Duodenal mucosa (tissue), 2 donors: ENCODE measurements at regions not wholly inside any gene's neighbourhood (a gene's known extent, or its start where the extent isn't known, plus 50 kb on each side); places are given as distances from the start of the nearest gene placed in this dataset.
"Not testable (repeated sequence)": the region's sequence is repeated elsewhere in the genome, so short reads cannot be mapped to it uniquely, and the experiment has no call there.

Experiments
- H3K27ac ChIP-seq: one replicate; pipeline ENCODE4 v1.7.0; 2013; ENCODE audit warnings: low read depth, low read length
- H3K27me3 ChIP-seq, 2 donors: one replicate each; pipeline ENCODE4 v1.7.0; 2013; ENCODE audit warnings: low read length in 2 of 2, control low read depth in 1 of 2; ENCODE audit not compliant: insufficient read depth in 2 of 2, control insufficient read depth in 1 of 2
- H3K36me3 ChIP-seq, 2 donors: one replicate each; pipeline ENCODE4 v1.7.0; 2013; ENCODE audit warnings: low read length in 2 of 2, control low read depth in 1 of 2; ENCODE audit not compliant: insufficient read depth in 2 of 2, control insufficient read depth in 1 of 2
- H3K4me1 ChIP-seq, 2 donors: one replicate each; pipeline ENCODE4 v1.7.0; 2013; ENCODE audit warnings: low read length in 2 of 2, control low read depth in 1 of 2; ENCODE audit not compliant: insufficient read depth in 2 of 2, control insufficient read depth in 1 of 2
- H3K4me3 ChIP-seq, 2 donors: one replicate each; pipeline ENCODE4 v1.7.0; 2013; ENCODE audit warnings: low read length in 2 of 2, low read depth in 1 of 2
- H3K9ac ChIP-seq, 2 donors: one replicate each; pipeline ENCODE4 v1.7.0; 2013; ENCODE audit warnings: low read length in 2 of 2, low read depth in 1 of 2
- H3K9me3 ChIP-seq, 2 donors: one replicate each; pipeline ENCODE4 v1.7.0; 2013; ENCODE audit warnings: low read length in 2 of 2, control low read depth in 1 of 2; ENCODE audit not compliant: control insufficient read depth in 1 of 2

DNA sequence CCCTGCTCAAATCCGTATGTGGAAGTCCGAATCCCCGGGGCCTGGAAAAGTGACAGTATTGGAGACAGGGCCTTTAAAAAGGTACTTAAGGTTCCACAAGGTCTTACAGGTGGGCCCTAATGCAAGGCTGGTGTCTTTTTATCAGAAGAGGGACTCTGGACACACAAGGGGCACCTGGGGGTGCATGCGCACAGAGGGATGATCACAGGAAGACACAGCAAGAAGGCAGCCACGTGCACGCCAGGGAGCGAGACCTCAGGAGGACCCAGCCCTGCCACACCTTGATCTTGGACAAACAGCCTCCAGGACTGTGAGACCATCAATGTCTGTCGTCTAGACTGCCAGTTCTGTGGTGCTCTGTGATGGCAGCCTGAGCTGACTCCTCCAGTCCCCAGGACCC, 96.5 kb downstream of the SHANK2 start:
- Histone ChIP-seq H3K9me3 (no peaks in the 10 kb centered on the region), H3K4me3 (no peak overlapping the region), H3K9ac (no peak overlapping the region), H3K36me3 (no peaks in the 10 kb centered on the region), H3K4me1 (peaks cover 0 to 5% of the 10 kb centered on the region in 2 donors), H3K27ac (no peak overlapping the region), H3K27me3 (no peaks in the 10 kb centered on the region)

DNA sequence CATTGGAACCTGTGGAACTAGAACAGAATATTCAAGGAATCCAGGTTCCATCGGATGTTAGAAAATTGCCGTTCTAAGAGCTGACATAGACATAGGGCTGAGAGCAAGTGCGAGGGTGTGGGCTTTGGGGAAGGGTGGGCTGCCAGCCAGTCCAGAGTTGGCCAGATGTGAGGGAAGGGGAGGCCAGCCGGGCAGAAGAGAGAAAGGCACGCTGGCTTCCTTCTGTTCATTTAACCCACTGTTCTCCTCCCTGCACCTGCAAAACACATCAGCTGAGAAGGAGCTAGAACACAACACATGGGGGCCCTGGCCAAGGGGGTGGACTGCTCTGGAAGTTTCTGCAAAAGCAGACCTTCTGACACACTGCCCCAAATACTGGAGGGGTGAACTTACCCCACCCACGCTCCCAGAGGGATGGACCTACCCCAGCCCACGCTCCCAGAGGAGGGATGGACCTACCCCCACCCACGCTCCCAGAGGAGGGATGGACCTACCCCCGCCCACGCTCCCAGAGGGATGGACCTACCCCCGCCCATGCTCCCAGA, 98.0 kb downstream of the SHANK2 start:
- peaks cover 0 to 3% of the 10 kb centered on the region in 2 donors for H3K9me3 ChIP-seq
- no peak overlapping the region for H3K9ac ChIP-seq
- H3K27me3 ChIP-seq: no peaks in the 10 kb centered on the region
- no peaks in the 10 kb centered on the region for H3K36me3 ChIP-seq
- peaks cover 0 to 5% of the 10 kb centered on the region in 2 donors for H3K4me1 ChIP-seq
- no peak overlapping the region for H3K27ac ChIP-seq
- no peak overlapping the region for H3K4me3 ChIP-seq

DNA sequence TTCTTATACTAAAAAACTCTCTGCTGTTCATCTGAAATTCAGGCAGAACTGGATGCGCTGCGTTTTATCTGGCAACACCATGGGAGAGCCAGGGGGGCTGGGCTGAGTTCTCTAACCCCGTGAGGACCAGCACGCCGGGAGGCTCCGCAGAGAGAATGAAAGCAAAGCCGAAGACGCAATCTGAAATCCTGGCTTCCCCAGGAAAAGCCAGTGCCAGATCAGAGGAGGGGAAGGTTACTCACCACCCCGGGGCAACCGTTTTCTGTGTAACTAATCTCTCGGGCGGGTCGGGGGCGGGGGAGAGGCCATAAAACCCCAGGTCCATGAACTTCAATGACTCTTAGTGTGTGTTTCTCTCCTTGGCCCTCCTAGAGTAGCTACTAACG, 99.4 kb downstream of the SHANK2 start:
- Histone ChIP-seq H3K9me3 (peaks cover 0 to 3% of the 10 kb centered on the region in 2 donors), H3K27me3 (no peaks in the 10 kb centered on the region), H3K27ac (no peak overlapping the region), H3K4me1 (peaks cover 0 to 5% of the 10 kb centered on the region in 2 donors), H3K4me3 (peak overlapping the region; percentile 40 to 48), H3K36me3 (no peaks in the 10 kb centered on the region), H3K9ac (no peak overlapping the region)

DNA sequence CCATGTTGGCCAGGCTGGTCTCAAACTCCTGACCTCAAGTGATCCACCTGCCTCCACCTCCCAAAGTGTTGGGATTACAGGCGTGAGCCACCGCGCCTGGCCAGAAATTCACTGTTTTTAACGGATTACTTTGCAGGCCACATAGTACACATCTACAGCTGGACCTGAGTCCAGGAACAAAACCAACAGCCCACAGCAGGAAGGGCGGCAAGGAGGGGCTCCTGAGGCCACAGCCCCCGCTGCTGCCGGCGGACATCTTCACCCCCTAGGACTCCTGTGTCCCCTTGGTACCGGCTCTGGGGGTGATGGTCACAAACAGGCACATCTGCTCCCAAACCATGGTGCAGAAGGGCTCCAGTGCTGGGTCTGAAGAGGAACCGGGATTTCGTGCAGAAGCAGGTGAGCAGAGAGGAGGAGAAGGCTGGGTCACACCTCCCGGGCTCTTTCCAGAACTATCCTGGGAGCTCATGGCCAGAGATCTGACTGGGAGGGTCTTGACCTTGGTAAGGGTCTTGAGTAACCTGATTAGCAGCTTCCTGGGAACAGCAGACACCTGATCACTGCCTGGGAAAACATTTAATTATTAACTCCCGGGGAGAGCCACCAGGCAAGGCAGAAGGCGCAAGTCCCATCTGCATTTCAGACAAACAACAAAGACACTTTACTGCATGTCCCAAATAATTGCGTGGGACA, 99.9 kb downstream of the SHANK2 start:
- not testable (repeated sequence) for H3K4me1 ChIP-seq, H3K27me3 ChIP-seq, H3K9me3 ChIP-seq, H3K9ac ChIP-seq, H3K36me3 ChIP-seq, H3K27ac ChIP-seq
- H3K4me3 ChIP-seq: peak overlapping the region; percentile 40 to 48

DNA sequence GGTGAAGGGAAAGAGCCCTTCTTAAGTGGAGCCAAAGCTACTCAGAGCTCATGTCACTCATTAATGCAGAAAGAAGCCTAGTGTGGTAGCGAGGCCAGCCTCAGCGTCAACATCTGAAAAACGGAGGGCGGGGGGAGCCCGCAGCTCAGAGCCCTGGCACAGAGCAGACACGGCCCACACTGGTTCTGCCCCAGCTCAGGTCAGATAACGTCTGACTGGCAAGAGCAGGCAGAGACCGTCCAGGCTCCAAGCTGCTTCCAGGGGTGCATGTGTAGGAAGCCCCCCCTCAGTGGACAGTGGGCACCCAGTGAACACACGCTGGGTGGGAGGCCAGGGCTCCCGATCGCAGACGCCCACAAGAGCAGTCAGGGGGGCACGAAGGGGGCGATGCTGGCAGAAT, 100.8 kb downstream of the SHANK2 start:
- H3K4me1 ChIP-seq: peaks cover 0 to 5% of the 10 kb centered on the region in 2 donors
- H3K36me3 ChIP-seq: no peaks in the 10 kb centered on the region
- H3K27me3 ChIP-seq: no peaks in the 10 kb centered on the region
- no peak overlapping the region for H3K9ac ChIP-seq
- no peak overlapping the region for H3K4me3 ChIP-seq
- peaks cover 0 to 3% of the 10 kb centered on the region in 2 donors for H3K9me3 ChIP-seq
- H3K27ac ChIP-seq: no peak overlapping the region

DNA sequence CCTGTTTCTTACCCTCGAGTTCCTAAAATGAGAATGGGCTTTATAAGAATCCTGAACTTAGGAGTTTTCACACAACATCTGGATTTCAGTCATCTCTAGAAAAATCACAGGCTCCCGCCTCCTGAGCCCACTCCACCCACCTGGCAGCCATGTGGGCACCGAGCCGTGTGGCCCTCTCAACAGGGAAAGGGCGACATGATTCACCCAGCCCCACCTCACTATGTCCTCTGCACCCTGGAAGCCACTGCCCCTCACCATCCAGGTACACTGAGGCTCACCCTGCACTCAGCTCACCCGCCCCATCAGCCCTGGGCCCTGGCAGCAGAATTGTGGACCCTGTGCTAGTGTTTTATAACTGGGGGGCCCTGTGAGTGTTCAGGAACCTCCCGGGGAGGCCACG, 101.5 kb downstream of the SHANK2 start:
- Histone ChIP-seq H3K4me1 (peaks cover 0 to 5% of the 10 kb centered on the region in 2 donors), H3K9ac (no peak overlapping the region), H3K36me3 (no peaks in the 10 kb centered on the region), H3K4me3 (no peak overlapping the region), H3K27ac (no peak overlapping the region), H3K9me3 (peaks cover 0 to 3% of the 10 kb centered on the region in 2 donors), H3K27me3 (no peaks in the 10 kb centered on the region)

DNA sequence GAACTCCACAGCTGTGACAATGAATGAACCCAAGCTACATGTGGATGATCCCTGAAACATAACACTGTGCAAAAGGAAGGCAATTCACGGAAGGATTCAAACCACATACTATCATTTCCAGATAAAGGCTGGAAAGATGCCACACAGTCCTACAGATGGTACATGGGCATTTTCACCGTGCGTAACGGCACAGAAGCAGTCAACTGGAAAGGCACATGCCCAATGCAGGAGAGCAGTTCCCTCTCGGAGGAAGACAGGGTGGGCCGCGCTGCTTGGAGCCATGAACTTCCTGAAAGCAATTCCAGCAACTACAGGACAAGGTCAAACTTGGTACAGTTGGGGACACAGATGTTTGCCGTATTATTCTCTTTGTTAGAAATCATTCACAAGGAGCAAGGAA, 103.7 kb downstream of the SHANK2 start:
- peaks cover 0 to 5% of the 10 kb centered on the region in 2 donors for H3K4me1 ChIP-seq
- H3K9me3 ChIP-seq: peaks cover 0 to 3% of the 10 kb centered on the region in 2 donors
- H3K4me3 ChIP-seq: no peak overlapping the region
- H3K27ac ChIP-seq: no peak overlapping the region
- no peaks in the 10 kb centered on the region for H3K27me3 ChIP-seq
- H3K36me3 ChIP-seq: no peaks in the 10 kb centered on the region
- no peak overlapping the region for H3K9ac ChIP-seq

DNA sequence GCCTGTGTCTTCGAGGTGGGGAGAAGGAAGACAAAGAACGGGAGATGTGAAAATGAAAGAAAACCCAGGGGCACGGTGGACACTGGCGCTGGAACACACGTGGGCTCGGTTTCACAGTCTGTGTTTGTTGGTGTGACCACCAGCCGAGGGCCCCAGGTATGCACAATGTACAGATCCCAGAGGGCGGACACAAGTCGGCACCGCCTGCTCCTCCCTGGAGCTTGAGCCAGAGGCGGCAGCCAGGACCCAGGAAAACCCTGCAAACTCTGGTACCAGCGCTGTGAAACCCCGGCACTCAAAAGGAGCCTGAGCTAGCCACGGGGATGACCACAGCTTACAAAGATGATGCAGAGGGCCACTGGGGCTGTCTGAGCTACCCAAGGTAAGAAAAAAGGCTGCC, 105.0 kb downstream of the SHANK2 start:
- Histone ChIP-seq H3K27ac (no peak overlapping the region), H3K9ac (no peak overlapping the region), H3K27me3 (no peaks in the 10 kb centered on the region), H3K9me3 (peaks cover 0 to 3% of the 10 kb centered on the region in 2 donors), H3K4me1 (peaks cover 0 to under 1% of the 10 kb centered on the region in 2 donors), H3K4me3 (no peak overlapping the region), H3K36me3 (no peaks in the 10 kb centered on the region)

DNA sequence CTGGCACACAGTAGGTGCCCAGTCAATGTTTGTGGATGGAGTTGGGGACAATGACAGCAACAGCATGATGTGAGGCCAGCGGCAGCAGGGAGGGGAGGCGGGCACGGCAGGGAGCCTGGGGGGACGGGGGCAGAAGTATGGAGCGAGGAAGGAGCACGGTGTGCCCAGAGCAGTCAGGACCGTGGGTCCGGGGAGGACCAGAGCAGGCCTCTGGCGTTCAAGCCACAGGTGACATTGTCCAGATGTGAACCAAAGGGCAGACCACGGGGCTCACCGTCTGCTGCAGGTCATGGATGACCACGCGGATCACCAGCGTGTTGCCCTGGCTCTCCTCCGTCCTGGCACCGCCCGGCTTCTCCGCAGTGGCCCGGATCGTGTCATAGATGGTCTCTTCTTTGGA, 105.5 kb downstream of the SHANK2 start:
- Histone ChIP-seq H3K4me1 (no peaks in the 10 kb centered on the region), H3K27me3 (no peaks in the 10 kb centered on the region)

DNA sequence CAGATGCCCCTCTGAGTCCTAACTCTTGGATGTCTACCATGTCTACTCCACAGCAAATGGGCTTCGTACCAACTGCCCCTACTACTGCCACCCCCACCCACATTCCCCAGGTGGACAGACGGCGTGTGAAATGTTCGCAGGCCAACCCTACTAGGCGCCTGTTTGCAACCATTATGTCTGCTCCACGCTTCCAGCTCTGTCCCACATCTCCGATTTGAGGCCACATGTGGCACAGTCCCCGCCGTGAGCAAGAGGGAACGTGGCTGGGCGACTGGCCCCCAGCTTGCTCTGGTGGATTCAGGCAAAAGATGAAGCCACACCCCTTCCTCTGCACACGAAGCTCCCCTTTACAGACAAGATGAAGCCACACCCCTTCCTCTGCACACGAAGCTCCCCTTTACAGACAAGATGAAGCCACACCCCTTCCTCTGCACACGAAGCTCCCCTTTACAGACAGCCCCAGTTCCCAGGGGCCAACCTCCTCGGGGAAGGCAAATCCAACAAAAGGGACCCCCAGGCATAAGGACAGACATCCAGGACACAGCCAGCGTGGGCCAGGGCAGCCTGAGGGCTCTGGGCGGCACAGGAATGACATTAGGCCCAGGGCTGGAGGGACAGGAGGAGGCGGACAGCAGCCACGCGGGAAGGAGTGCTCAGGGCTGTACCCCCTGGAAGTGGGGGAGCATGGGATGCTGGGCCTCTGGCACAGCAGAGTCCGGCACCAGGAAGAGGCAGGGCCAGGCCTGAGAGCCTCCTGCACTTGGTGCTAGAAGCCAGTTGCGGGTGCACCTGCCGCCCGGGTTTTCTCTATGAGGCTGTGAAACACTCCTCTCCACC, 106.2 kb downstream of the SHANK2 start:
- H3K9me3 ChIP-seq: peaks cover 0 to 3% of the 10 kb centered on the region in 2 donors
- no peak overlapping the region for H3K27ac ChIP-seq
- H3K27me3 ChIP-seq: no peaks in the 10 kb centered on the region
- H3K36me3 ChIP-seq: no peaks in the 10 kb centered on the region
- H3K9ac ChIP-seq: no peak overlapping the region
- H3K4me1 ChIP-seq: no peaks in the 10 kb centered on the region
- H3K4me3 ChIP-seq: no peak overlapping the region

More for the DNA sequence above, 105.5 kb downstream of the SHANK2 start:
- Histone ChIP-seq H3K27ac (no peak overlapping the region), H3K36me3 (no peaks in the 10 kb centered on the region), H3K9me3 (peaks cover 0 to 3% of the 10 kb centered on the region in 2 donors), H3K4me3 (no peak overlapping the region), H3K9ac (no peak overlapping the region)
